HepG2 (cell line): ENCODE measurements at regions not wholly inside any gene's neighbourhood (a gene's known extent, or its start where the extent isn't known, plus 50 kb on each side); places are given as distances from the start of the nearest gene placed in this dataset.

Source experiments
- CHD2 ChIP-seq: IDR thresholded peaks from 2 replicates; pipeline ENCODE4 v1.6.1; 2011; ENCODE audit warnings: low read depth, low read length, improper control_type of control experiment
- GABPB1 ChIP-seq: IDR thresholded peaks from 2 replicates; pipeline ENCODE4 v1.6.1; 2016; ENCODE audit warnings: mild to moderate bottlenecking, missing genetic modification reagents, moderate library complexity, missing compliant biosample characterization
- MXI1 ChIP-seq: IDR thresholded peaks from 3 replicates; pipeline ENCODE4 v1.6.1; 2012; ENCODE audit warnings: low read depth, low read length, inconsistent platforms, borderline replicate concordance
- NPAS2 ChIP-seq: sonication (generic); formaldehyde crosslinking; IDR thresholded peaks from 2 replicates; pipeline ENCODE4 v1.8.0; 2022; ENCODE audit warnings: mild to moderate bottlenecking, missing genetic modification reagents, borderline replicate concordance
- SKI ChIP-seq: fragments of 450-650 bp; IDR thresholded peaks from one replicate; pipeline ENCODE4 v1.6.1; 2018; ENCODE audit warnings: mild to moderate bottlenecking; ENCODE audit not compliant: partially characterized antibody
- TF ChIP-seq, protein P1 (sequence below): sonication (generic); formaldehyde crosslinking; IDR thresholded peaks from 2 replicates; pipeline ENCODE4 v1.5.1; 2020; ENCODE audit warnings: mild to moderate bottlenecking, missing genetic modification reagents
- TF ChIP-seq, protein P2 (sequence below): sonication (generic); formaldehyde crosslinking; IDR thresholded peaks from 2 replicates; pipeline ENCODE4 v1.4.0; 2020; ENCODE audit warnings: missing genetic modification reagents

DNA sequence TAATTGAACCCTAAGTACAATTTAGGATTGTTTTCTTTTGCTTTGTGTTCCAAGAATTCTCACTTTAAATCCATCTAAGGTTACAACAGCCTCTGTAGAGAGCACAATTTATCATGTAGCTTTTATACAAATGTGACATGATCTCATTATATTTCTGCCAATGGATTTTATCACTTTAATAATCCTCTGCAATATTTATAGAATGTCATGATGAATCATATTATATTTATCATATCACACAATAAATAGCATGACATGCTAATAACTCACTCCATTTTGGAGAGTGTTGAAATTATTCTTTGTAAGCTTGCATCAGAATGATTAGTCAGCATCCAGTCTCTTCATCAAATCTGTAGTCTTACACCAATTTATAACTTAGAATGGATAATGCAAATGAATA, 280.6 kb upstream of the ZNF717 start:
- TF ChIP-seq SKI (no peak), GABPB1 (CRISPR knock-in tag) (no peak), MXI1 (no peak), NPAS2 (no peak), CHD2 (no peak)
- TF ChIP-seq, protein P1, sequence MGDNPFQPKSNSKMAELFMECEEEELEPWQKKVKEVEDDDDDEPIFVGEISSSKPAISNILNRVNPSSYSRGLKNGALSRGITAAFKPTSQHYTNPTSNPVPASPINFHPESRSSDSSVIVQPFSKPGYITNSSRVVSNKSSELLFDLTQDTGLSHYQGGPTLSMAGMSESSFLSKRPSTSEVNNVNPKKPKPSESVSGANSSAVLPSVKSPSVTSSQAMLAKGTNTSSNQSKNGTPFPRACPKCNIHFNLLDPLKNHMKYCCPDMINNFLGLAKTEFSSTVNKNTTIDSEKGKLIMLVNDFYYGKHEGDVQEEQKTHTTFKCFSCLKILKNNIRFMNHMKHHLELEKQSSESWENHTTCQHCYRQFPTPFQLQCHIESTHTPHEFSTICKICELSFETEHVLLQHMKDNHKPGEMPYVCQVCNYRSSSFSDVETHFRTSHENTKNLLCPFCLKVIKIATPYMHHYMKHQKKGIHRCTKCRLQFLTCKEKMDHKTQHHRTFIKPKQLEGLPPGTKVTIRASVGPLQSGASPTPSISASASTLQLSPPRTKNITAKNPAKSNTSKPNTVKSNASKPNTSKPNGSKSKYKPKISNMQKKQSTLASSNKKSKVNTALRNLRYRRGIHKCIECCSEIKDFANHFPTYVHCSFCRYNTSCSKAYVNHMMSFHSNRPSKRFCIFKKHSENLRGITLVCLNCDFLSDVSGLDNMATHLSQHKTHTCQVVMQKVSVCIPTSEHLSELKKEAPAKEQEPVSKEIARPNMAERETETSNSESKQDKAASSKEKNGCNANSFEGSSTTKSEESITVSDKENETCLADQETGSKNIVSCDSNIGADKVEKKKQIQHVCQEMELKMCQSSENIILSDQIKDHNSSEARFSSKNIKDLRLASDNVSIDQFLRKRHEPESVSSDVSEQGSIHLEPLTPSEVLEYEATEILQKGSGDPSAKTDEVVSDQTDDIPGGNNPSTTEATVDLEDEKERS (CRISPR knock-in tag) = no peak
- TF ChIP-seq, protein P2, sequence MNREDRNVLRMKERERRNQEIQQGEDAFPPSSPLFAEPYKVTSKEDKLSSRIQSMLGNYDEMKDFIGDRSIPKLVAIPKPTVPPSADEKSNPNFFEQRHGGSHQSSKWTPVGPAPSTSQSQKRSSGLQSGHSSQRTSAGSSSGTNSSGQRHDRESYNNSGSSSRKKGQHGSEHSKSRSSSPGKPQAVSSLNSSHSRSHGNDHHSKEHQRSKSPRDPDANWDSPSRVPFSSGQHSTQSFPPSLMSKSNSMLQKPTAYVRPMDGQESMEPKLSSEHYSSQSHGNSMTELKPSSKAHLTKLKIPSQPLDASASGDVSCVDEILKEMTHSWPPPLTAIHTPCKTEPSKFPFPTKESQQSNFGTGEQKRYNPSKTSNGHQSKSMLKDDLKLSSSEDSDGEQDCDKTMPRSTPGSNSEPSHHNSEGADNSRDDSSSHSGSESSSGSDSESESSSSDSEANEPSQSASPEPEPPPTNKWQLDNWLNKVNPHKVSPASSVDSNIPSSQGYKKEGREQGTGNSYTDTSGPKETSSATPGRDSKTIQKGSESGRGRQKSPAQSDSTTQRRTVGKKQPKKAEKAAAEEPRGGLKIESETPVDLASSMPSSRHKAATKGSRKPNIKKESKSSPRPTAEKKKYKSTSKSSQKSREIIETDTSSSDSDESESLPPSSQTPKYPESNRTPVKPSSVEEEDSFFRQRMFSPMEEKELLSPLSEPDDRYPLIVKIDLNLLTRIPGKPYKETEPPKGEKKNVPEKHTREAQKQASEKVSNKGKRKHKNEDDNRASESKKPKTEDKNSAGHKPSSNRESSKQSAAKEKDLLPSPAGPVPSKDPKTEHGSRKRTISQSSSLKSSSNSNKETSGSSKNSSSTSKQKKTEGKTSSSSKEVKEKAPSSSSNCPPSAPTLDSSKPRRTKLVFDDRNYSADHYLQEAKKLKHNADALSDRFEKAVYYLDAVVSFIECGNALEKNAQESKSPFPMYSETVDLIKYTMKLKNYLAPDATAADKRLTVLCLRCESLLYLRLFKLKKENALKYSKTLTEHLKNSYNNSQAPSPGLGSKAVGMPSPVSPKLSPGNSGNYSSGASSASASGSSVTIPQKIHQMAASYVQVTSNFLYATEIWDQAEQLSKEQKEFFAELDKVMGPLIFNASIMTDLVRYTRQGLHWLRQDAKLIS = no peak
